ENCODE measurements at regions not wholly inside any gene's neighbourhood (a gene's known extent, or its start where the extent isn't known, plus 50 kb on each side); places are given as distances from the start of the nearest gene placed in this dataset.

DNA sequence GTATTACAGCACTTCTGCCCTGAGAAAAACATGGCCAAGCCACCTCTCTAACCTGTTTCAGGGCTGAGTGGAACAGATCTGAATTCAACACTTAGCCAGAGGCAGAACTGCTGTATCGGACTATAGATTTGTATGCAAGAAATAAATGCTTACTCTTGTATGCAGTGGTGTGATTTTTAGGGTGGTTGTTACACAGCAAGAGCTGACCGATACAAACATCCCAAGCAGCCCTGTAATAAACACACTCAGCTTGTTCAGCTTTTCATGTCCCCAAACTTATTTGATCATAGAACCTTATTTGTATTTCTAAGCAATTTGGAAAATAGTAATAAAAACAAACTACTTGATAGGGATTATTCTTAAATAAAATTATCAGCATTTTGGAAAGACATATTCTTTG is 84.9 kb upstream of the RPH3AL start:
- TF ChIP-seq POLR2A (IDR thresholded peaks at IDR 0.05; ENCODE audit: low read depth, low read length) (no peak), POLR2AphosphoS5 (IDR thresholded peaks at IDR 0.05; ENCODE audit: low read depth, low read length) (no peak), SPI1 (IDR thresholded peaks at IDR 0.05; ENCODE audit: low read depth, low read length) (no peak), TAF1 (IDR thresholded peaks at IDR 0.05; ENCODE audit: low read depth, low read length) (no peak)
